ENCODE measurements at regions not wholly inside any gene's neighbourhood (a gene's known extent, or its start where the extent isn't known, plus 50 kb on each side); places are given as distances from the start of the nearest gene placed in this dataset.

GRCh38 chr6:142637624-142638351, 307.2 kb downstream of the HIVEP2 start:
- H3K36me3 ChIP-seq: no peaks in the 10 kb centered on the region
- no peak for DNase-seq (ENCODE audit: low read depth in 1 of 2, low spot score in 1 of 2)
- no peak for TF ChIP-seq CTCF (IDR thresholded peaks at IDR 0.05; ENCODE audit: low read depth, low read length)
- no peaks in the 10 kb centered on the region for H3K9me3 ChIP-seq (ENCODE audit: low read depth)
- H3K4me1 ChIP-seq (ENCODE audit: low read depth): no peaks in the 10 kb centered on the region
- no peak overlapping the region for H3K27ac ChIP-seq
- no peaks in the 10 kb centered on the region for H3K27me3 ChIP-seq
- no peak overlapping the region for H3K4me3 ChIP-seq

- H3K36me3 ChIP-seq: no peaks in the 10 kb centered on the region
- H3K27me3 ChIP-seq: no peaks in the 10 kb centered on the region
- TF ChIP-seq CTCF (IDR thresholded peaks at IDR 0.05; ENCODE audit: low read depth, low read length): no peak
- H3K4me3 ChIP-seq: no peak overlapping the region
- H3K9me3 ChIP-seq (ENCODE audit: low read depth): no peaks in the 10 kb centered on the region
- no peak overlapping the region for H3K27ac ChIP-seq
- H3K4me1 ChIP-seq (ENCODE audit: low read depth): no peaks in the 10 kb centered on the region
- DNase-seq (ENCODE audit: low read depth in 1 of 2, low spot score in 1 of 2): no peak
Observed at GRCh38 chr6:142642651-142643050, 302.3 kb downstream of the HIVEP2 start.

- H3K36me3 ChIP-seq: no peaks in the 10 kb centered on the region
- H3K9me3 ChIP-seq (ENCODE audit: low read depth): no peaks in the 10 kb centered on the region
- TF ChIP-seq CTCF (IDR thresholded peaks at IDR 0.05; ENCODE audit: low read depth, low read length): no peak
- no peaks in the 10 kb centered on the region for H3K4me1 ChIP-seq (ENCODE audit: low read depth)
- H3K27ac ChIP-seq: no peak overlapping the region
- no peak overlapping the region for H3K4me3 ChIP-seq
- no peaks in the 10 kb centered on the region for H3K27me3 ChIP-seq
- no peak for DNase-seq (ENCODE audit: low read depth in 1 of 2, low spot score in 1 of 2)
Observed at GRCh38 chr6:142644866-142645265, 300.1 kb downstream of the HIVEP2 start.

- Histone ChIP-seq H3K27ac (no peak overlapping the region), H3K4me3 (no peak overlapping the region), H3K27me3 (no peaks in the 10 kb centered on the region), H3K9me3 (ENCODE audit: low read depth) (no peaks in the 10 kb centered on the region), H3K4me1 (ENCODE audit: low read depth) (no peaks in the 10 kb centered on the region), H3K36me3 (no peaks in the 10 kb centered on the region)
- TF ChIP-seq CTCF (IDR thresholded peaks at IDR 0.05; ENCODE audit: low read depth, low read length): no peak
- no peak for DNase-seq (ENCODE audit: low read depth in 1 of 2, low spot score in 1 of 2)
Observed at GRCh38 chr6:142645663-142646062, 299.3 kb downstream of the HIVEP2 start.

GRCh38 chr6:142647449-142648035, 297.4 kb downstream of the HIVEP2 start:
- H3K4me3 ChIP-seq: no peak overlapping the region
- TF ChIP-seq CTCF (IDR thresholded peaks at IDR 0.05; ENCODE audit: low read depth, low read length): no peak
- no peak overlapping the region for H3K27ac ChIP-seq
- H3K27me3 ChIP-seq: no peaks in the 10 kb centered on the region
- no peaks in the 10 kb centered on the region for H3K36me3 ChIP-seq
- no peak for DNase-seq (ENCODE audit: low read depth in 1 of 2, low spot score in 1 of 2)
- no peaks in the 10 kb centered on the region for H3K9me3 ChIP-seq (ENCODE audit: low read depth)
- no peaks in the 10 kb centered on the region for H3K4me1 ChIP-seq (ENCODE audit: low read depth)

All from cardiac muscle cell (in vitro differentiated cells and primary cell).